GM19438 (cell line): ENCODE measurements at regions not wholly inside any gene's neighbourhood (a gene's known extent, or its start where the extent isn't known, plus 50 kb on each side); places are given as distances from the start of the nearest gene placed in this dataset.

Experiments used
- ATAC-seq: cut with Tn5 transposase; IDR thresholded peaks from one replicate; pipeline ENCODE4 v1.9.1; 2021; ENCODE audit warnings: low read depth; ENCODE audit not compliant: unreplicated experiment

- ATAC-seq, result no peak
Measured at GRCh38 chr13:34815526-34815925, 126.5 kb upstream of the NBEA start.

GRCh38 chr13:34816245-34816884, 125.7 kb upstream of the NBEA start:
- no peak for ATAC-seq

DNA sequence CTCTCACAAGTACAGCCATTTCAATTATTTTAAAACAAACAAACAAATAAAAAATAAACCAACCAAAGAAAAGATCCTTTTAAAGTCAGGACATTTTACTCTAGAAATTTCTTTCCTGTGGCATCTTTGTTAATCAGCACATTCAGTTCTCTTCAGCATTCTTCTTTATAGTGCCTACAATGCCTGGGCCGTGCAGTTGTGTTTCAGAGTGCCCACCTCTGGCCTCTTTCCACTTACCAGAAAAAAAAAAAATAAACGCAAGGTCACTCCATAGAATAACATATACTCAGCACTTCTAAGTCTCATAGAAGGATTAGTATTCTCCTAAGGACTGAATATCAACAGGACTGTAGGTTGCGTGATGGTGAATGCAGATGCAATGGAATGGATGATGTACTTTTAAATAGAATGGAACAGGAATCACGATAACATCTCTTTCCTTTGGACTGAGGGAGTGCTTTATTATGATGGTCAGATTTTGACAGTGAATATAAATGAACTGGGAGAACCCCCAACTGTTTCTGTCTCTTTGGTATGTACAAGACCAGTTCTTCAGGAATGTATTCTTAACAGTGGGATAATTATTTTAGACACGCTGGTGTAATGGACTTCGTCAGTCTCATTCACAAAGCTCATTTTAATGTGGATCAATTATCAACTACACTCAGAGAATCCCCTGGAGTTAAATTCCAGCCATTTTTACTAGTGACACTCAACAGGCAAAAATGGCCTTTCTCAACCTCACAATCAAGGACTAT, 125.0 kb upstream of the NBEA start:
- ATAC-seq, result no peak

GRCh38 chr13:34822650-34823049, 119.4 kb upstream of the NBEA start:
- no peak for ATAC-seq

DNA sequence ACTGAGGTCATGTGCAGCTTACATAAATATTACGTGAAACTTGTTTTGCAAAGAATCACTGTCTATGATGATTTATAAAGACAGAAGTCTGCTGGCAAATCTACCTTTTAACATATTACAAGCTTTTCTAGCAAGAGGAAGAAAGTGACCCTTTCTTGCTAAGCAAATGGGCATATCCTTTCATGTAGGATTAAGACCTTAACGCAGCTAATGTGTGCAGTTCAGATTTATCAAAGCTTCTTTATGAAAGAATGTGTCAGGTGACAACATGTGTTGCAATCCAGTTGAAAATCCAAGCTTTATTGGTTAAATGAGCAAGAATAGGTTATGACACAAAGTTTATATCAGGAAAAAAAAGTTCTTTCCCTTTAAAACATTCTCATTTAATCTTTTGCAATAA, 115.6 kb upstream of the NBEA start:
- no peak for ATAC-seq

GRCh38 chr13:34833562-34834182, 108.4 kb upstream of the NBEA start:
- no peak for ATAC-seq

DNA sequence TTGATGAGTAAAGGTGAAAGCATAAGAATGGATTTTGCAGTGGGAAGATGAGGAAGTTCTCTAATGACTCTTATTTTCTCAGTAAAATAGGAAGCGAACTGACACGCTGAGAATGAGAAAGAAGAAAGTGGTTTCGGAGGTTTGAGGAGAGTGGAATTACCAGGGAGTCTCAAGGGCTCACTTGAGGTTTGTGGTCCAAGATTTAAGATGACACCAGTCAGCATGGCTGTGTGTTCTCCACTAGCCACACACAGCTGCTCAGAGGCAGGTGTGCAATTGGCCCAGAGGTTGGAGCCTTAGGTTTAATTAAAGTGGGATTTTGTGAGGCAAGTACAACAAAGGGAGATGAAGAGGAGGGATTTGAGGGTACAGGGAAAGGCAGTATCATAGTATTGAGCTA, 99.6 kb upstream of the NBEA start:
- ATAC-seq, result no peak

DNA sequence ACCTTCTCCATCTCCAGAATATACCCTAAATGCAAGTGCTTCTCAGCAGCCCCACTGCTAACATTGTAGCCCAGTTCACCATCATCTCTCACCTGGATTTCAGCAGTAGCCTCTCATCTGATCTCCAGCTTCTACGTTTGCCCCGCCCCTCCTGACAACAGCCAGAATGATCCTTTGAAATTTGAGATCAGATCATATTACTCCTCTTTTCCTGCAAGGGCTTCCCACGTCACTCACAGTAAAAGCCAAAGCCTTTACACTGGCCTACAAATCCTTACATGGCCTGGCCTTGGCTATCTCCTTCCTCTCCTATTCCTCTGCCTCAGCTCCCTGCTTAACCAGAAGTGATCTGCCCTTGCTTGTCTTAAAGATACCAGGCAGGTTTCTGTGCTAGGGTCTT, 94.3 kb upstream of the NBEA start:
- no peak for ATAC-seq

- ATAC-seq, result no peak
Measured at GRCh38 chr13:34849406-34849805, 92.7 kb upstream of the NBEA start.

GRCh38 chr13:34853161-34853560, 88.9 kb upstream of the NBEA start:
- ATAC-seq, result no peak

GRCh38 chr13:34857558-34858325, 84.3 kb upstream of the NBEA start:
- ATAC-seq, result no peak

- no peak for ATAC-seq
Measured at GRCh38 chr13:34862311-34862710, 79.8 kb upstream of the NBEA start.

GRCh38 chr13:34862716-34863115, 79.4 kb upstream of the NBEA start:
- no peak for ATAC-seq

- ATAC-seq, result no peak
Measured at GRCh38 chr13:34863360-34864135, 78.5 kb upstream of the NBEA start.

- ATAC-seq, result no peak
Measured at GRCh38 chr13:34864671-34865070, 77.4 kb upstream of the NBEA start.

DNA sequence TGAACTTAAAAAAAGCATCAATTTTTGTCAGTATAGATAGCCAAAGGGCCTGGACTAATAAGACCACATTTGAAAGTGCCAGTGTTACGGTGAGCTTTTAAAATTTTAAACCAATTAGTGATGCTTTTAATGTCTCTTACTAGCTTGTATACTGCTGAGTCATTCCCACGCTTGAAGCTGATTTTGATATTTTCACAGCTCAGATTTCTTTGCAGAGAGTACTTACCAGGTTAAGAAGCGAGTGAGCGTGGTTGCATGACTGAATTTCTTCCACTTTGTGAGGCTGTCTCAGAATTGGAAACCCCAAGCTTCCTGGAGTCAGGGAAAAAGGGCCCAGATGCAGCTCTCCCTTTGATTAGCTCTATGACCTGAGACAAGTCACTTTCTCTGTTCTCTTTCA, 74.5 kb upstream of the NBEA start:
- no peak for ATAC-seq

GRCh38 chr13:34868733-34869132, 73.3 kb upstream of the NBEA start:
- no peak for ATAC-seq

- no peak for ATAC-seq
Measured at GRCh38 chr13:34869696-34870095, 72.4 kb upstream of the NBEA start.

DNA sequence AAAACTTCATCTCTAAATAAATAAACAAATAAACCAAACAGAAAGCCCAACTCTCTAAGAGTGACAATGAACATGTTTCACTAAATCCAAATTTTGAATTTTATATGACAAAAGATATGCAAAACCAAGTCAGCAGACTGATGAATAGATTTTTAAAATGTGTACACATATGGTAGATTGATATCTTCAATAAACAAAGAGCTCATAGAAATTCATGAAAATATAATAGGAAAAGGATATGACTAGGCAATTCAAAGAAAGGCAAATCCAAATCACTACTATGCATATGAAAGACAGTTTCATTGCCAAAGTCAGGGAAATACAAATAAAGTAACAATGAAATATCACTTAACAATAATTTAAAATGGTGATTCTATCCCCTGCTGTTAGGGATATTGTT, 63.7 kb upstream of the NBEA start:
- ATAC-seq, result no peak

DNA sequence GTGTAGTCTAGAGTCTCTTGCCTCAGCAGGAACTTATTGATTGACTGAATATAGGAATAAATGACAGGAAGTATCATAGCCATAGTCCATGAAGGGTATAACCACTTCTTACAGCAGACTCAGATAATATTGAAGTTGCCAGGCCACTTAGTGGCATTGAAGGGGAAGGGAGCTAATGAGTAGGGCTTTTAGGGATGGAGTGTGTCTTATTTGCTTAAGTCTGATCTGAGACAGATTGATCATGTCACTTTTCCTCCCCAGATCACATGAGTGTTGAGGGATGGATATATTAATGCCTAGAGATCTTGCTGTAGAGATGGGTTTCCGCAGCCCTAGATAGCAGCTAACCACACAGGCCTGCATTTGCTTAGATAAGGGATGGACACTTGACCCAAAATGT, 62.2 kb upstream of the NBEA start:
- ATAC-seq, result no peak
